ENCODE measurements at regions not wholly inside any gene's neighbourhood (a gene's known extent, or its start where the extent isn't known, plus 50 kb on each side); places are given as distances from the start of the nearest gene placed in this dataset.

GRCh38 chr1:220386494-220387195 lies 114.4 kb upstream of the RAB3GAP2 start:
- 0% methylated on average over 3 of the region's 3 CpGs for WGBS (ENCODE audit: insufficient coverage, low coverage, missing lambda C conversion rate)
- H3K4me2 ChIP-seq (ENCODE audit: insufficient read depth, low read length), result no peak overlapping the region
- ChIA-PET CTCF (ENCODE audit: low intra/inter-chr PET ratio) (interaction anchor here (0.7 kb wide), 1 partner anchor 741 kb away, joined by 3 read pairs; no protein-coding TSS in a partner anchor), POLR2A (interaction anchor here (0.6 kb wide), 1 partner anchor 14 kb away, joined by 3 read pairs; no protein-coding TSS in a partner anchor)
- TF ChIP-seq POLR3A (IDR thresholded peaks at IDR 0.05; ENCODE audit: borderline replicate concordance, extremely low read depth, insufficient read depth, insufficient read length), result no peak
- no peak for TF ChIP-seq TCF7L2 (IDR thresholded peaks at IDR 0.05; ENCODE audit: low read depth, low read length)
- TF ChIP-seq U2AF1 (optimal IDR thresholded peaks at IDR 0.05; ENCODE audit: low read depth, low read length), result no peak
- TF ChIP-seq SMARCC2 (IDR thresholded peaks at IDR 0.05; ENCODE audit: low read depth), result no peak
- no peak for TF ChIP-seq CBX8 (IDR thresholded peaks at IDR 0.05; ENCODE audit: borderline replicate concordance, extremely low read depth, low read depth, low read length, poor library complexity, severe bottlenecking)
- TF ChIP-seq NFXL1 (CRISPR knock-in tag; IDR thresholded peaks at IDR 0.05), result no peak
- no peaks in the 10 kb centered on the region for H3K79me2 ChIP-seq (ENCODE audit: control insufficient read depth, insufficient read depth, low read length)
- H3K27me3 ChIP-seq (ENCODE audit: control insufficient read depth in 2 of 2, insufficient read depth in 2 of 2, low read length in 2 of 2), result no peaks in the 10 kb centered on the region
- no peaks in the 10 kb centered on the region for H3K9me1 ChIP-seq (ENCODE audit: control insufficient read depth, insufficient read depth, low read length)
- ATAC-seq, result no peak
- intact Hi-C loops (cut with micrococcal nuclease), result no loop called here
- no peak overlapping the region for H3K27ac ChIP-seq (ENCODE audit: extremely low read depth, low read depth, low read length)
- in situ Hi-C loops (cut with MboI), result no loop called here
- no peak overlapping the region for H2AFZ ChIP-seq (ENCODE audit: low read depth, low read length)
- no peaks in the 10 kb centered on the region for H3K9me3 ChIP-seq (replicated peaks; ENCODE audit: control insufficient read depth, insufficient read depth, low read depth, low read length)
- H3K4me3 ChIP-seq, result no peak overlapping the region
- FAIRE-seq, result no peak
- H3K4me1 ChIP-seq (replicated peaks in 1 of 2; ENCODE audit: control insufficient read depth in 2 of 2, insufficient read depth in 2 of 2, low read length in 2 of 2), result no peaks in the 10 kb centered on the region
- no peaks in the 10 kb centered on the region for H3K36me3 ChIP-seq (ENCODE audit: control insufficient read depth, insufficient read depth, low read length)
- no peak overlapping the region for H3K9ac ChIP-seq (ENCODE audit: insufficient read depth in 1 of 2, low read depth in 2 of 2, low read length in 2 of 2)
- H4K20me1 ChIP-seq (replicated peaks; ENCODE audit: control insufficient read depth, insufficient read depth, low read length), result no peaks in the 10 kb centered on the region
- DNase-seq (ENCODE audit: extremely low read depth in 1 of 4, low spot score in 3 of 4), result no peak
- no TSS peak for BruUV-seq (replicated peaks)

Data from K562 (cell line).